Nephron progenitor cell (in vitro differentiated cells): ENCODE measurements at regions not wholly inside any gene's neighbourhood (a gene's known extent, or its start where the extent isn't known, plus 50 kb on each side); places are given as distances from the start of the nearest gene placed in this dataset.

Experiments used
- DNase-seq: peaks from one replicate; pipeline ENCODE4 v3.0.0; 2021
- H3K27ac Mint-ChIP-seq: 2 replicates; pipeline ENCODE4 v1.8.0; 2021; ENCODE audit warnings: mild to moderate bottlenecking, moderate library complexity, mixed read lengths
- H3K27me3 Mint-ChIP-seq: 2 replicates; pipeline ENCODE4 v1.8.0; 2021; ENCODE audit warnings: mild to moderate bottlenecking, low read depth, mixed read lengths; ENCODE audit not compliant: poor library complexity
- H3K36me3 Mint-ChIP-seq: 2 replicates; pipeline ENCODE4 v1.8.0; 2021; ENCODE audit warnings: low read depth, mixed read lengths
- H3K4me1 Mint-ChIP-seq: 2 replicates; pipeline ENCODE4 v1.8.0; 2021; ENCODE audit warnings: mixed read lengths
- H3K4me3 Mint-ChIP-seq: 2 replicates; pipeline ENCODE4 v1.8.0; 2021; ENCODE audit warnings: mild to moderate bottlenecking, moderate library complexity, mixed read lengths
- H3K9me3 Mint-ChIP-seq: 2 replicates; pipeline ENCODE4 v1.8.0; 2021; ENCODE audit warnings: mild to moderate bottlenecking, moderate library complexity, mixed read lengths
- CTCF ChIP-seq: fragments of 200-600 bp; sonication (generic); IDR thresholded peaks from 2 replicates; pipeline ENCODE4 v1.5.0; 2021; ENCODE audit warnings: antibody characterized with exemption

- H3K4me1 Mint-ChIP-seq = no peaks in the 10 kb centered on the region
- no peak for DNase-seq
- peaks cover 17% of the 10 kb centered on the region for H3K9me3 Mint-ChIP-seq
- no peak overlapping the region for H3K4me3 Mint-ChIP-seq
- peaks cover 3% of the 10 kb centered on the region for H3K27me3 Mint-ChIP-seq
- H3K27ac Mint-ChIP-seq = no peak overlapping the region
- TF ChIP-seq CTCF = no peak
- H3K36me3 Mint-ChIP-seq = no peaks in the 10 kb centered on the region
Observed at GRCh38 chr2:18309627-18310026, 250.8 kb downstream of the RDH14 start.

GRCh38 chr2:18309188-18309587 lies 251.3 kb downstream of the RDH14 start:
- peaks cover 3% of the 10 kb centered on the region for H3K27me3 Mint-ChIP-seq
- peaks cover 13% of the 10 kb centered on the region for H3K9me3 Mint-ChIP-seq
- H3K4me3 Mint-ChIP-seq = no peak overlapping the region
- H3K27ac Mint-ChIP-seq = no peak overlapping the region
- H3K36me3 Mint-ChIP-seq = no peaks in the 10 kb centered on the region
- H3K4me1 Mint-ChIP-seq = no peaks in the 10 kb centered on the region
- DNase-seq = no peak
- TF ChIP-seq CTCF = no peak

- no peak for DNase-seq
- H3K27me3 Mint-ChIP-seq = no peaks in the 10 kb centered on the region
- no peaks in the 10 kb centered on the region for H3K4me1 Mint-ChIP-seq
- no peak overlapping the region for H3K27ac Mint-ChIP-seq
- H3K36me3 Mint-ChIP-seq = no peaks in the 10 kb centered on the region
- TF ChIP-seq CTCF = no peak
- H3K9me3 Mint-ChIP-seq = peaks cover 3% of the 10 kb centered on the region
- no peak overlapping the region for H3K4me3 Mint-ChIP-seq
Observed at GRCh38 chr2:18304849-18305248, 255.6 kb downstream of the RDH14 start.

- no peaks in the 10 kb centered on the region for H3K27me3 Mint-ChIP-seq
- H3K27ac Mint-ChIP-seq = no peak overlapping the region
- no peaks in the 10 kb centered on the region for H3K36me3 Mint-ChIP-seq
- no peak for TF ChIP-seq CTCF
- no peaks in the 10 kb centered on the region for H3K9me3 Mint-ChIP-seq
- no peak overlapping the region for H3K4me3 Mint-ChIP-seq
- no peaks in the 10 kb centered on the region for H3K4me1 Mint-ChIP-seq
- DNase-seq = no peak
Observed at GRCh38 chr2:18301421-18302139, 258.9 kb downstream of the RDH14 start.

GRCh38 chr2:18299423-18300212 lies 260.8 kb downstream of the RDH14 start:
- no peaks in the 10 kb centered on the region for H3K36me3 Mint-ChIP-seq
- DNase-seq = no peak
- H3K27me3 Mint-ChIP-seq = no peaks in the 10 kb centered on the region

More at GRCh38 chr2:18299423-18300212, 260.8 kb downstream of the RDH14 start:
- H3K27ac Mint-ChIP-seq = no peak overlapping the region
- no peaks in the 10 kb centered on the region for H3K4me1 Mint-ChIP-seq
- H3K4me3 Mint-ChIP-seq = no peak overlapping the region
- H3K9me3 Mint-ChIP-seq = no peaks in the 10 kb centered on the region
- TF ChIP-seq CTCF = no peak
